ENCODE measurements at regions not wholly inside any gene's neighbourhood (a gene's known extent, or its start where the extent isn't known, plus 50 kb on each side); places are given as distances from the start of the nearest gene placed in this dataset.
"Not testable (repeated sequence)": the region's sequence is repeated elsewhere in the genome, so short reads cannot be mapped to it uniquely, and the experiment has no call there.

DNA sequence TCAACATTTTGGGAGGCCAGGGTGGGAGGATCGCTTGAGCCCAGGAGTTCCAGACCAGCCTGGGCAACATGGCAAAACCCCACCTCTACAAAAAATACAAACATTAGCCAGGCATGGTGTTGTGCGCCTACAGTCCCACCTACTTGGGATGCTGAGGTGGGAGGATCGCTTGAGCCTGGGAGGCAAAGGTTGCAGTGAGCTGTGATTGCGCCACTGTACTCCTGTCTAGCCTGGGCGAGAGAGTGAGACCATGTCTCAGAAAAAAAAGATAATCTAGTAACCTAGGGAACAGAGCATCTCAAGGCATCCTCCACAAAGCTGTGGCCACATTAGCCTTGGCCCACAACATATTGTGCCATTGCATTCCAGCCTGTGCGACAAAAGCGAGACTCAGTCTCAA, 57.1 kb upstream of the LYRM9 start:
- TF ChIP-seq, protein P1, sequence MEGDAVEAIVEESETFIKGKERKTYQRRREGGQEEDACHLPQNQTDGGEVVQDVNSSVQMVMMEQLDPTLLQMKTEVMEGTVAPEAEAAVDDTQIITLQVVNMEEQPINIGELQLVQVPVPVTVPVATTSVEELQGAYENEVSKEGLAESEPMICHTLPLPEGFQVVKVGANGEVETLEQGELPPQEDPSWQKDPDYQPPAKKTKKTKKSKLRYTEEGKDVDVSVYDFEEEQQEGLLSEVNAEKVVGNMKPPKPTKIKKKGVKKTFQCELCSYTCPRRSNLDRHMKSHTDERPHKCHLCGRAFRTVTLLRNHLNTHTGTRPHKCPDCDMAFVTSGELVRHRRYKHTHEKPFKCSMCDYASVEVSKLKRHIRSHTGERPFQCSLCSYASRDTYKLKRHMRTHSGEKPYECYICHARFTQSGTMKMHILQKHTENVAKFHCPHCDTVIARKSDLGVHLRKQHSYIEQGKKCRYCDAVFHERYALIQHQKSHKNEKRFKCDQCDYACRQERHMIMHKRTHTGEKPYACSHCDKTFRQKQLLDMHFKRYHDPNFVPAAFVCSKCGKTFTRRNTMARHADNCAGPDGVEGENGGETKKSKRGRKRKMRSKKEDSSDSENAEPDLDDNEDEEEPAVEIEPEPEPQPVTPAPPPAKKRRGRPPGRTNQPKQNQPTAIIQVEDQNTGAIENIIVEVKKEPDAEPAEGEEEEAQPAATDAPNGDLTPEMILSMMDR (conservative IDR thresholded peaks at IDR 0.05; ENCODE audit: low read depth in 2 of 2): not testable (repeated sequence)
- not testable (repeated sequence) for TF ChIP-seq EZH2 (IDR thresholded peaks at IDR 0.05; ENCODE audit: low read depth, unreplicated experiment)
